Endothelial cell of umbilical vein (primary cell): ENCODE measurements at regions not wholly inside any gene's neighbourhood (a gene's known extent, or its start where the extent isn't known, plus 50 kb on each side); places are given as distances from the start of the nearest gene placed in this dataset.

ENCODE experiments used
- BruUV-seq: library from RNA; stranded (reverse); fragments of 400-500 nt; replicated peaks from 2 replicates; lab custom pipeline; 2021; lab: Mats Ljungman, UMichigan
- CTCF ChIA-PET: fragments of 300-600, 350-600 bp; sonication (Branson Sonifier 250); formaldehyde crosslinking; loops from one replicate; lab custom pipeline; 2021; ENCODE audit warnings: antibody characterized with exemption, inconsistent platforms; lab: Charles Lee
- POLR2A ChIA-PET: fragments of 300-600, 350-600 bp; sonication (Branson Sonifier 250); formaldehyde crosslinking; loops from one replicate; lab custom pipeline; 2021; ENCODE audit warnings: antibody characterized with exemption, inconsistent platforms; lab: Charles Lee
- DNase-seq: peaks from one replicate; pipeline ENCODE4 v3.0.0-alpha.2; 2011; ENCODE audit warnings: low read depth, low spot score
- FAIRE-seq: peaks from 2 replicates; lab custom pipeline; 2011; peaks lifted over from hg19 to GRCh38; lab: Jason Lieb, UNC
- H2AFZ ChIP-seq: 2 replicates; pipeline ENCODE4 v1.6.0; 2012; ENCODE audit warnings: low read depth, low read length, control low read depth, inconsistent platforms
- H3K27ac ChIP-seq: 2 replicates; pipeline ENCODE4 v1.5.1; 2011; ENCODE audit warnings: low read depth, mild to moderate bottlenecking, control low read depth, low read length, moderate library complexity; ENCODE audit not compliant: insufficient read depth
- H3K27me3 ChIP-seq, 2 experiments: 2 replicates each; pipeline versions ENCODE4 v1.6.0 to v1.6.1; 2011; ENCODE audit warnings: low read length in 2 of 2, mixed read lengths in 1 of 2; ENCODE audit not compliant: control insufficient read depth in 2 of 2, insufficient read depth in 2 of 2
- H3K36me3 ChIP-seq, 2 experiments: 2 replicates in 1 of 2; 3 replicates in 1 of 2; pipeline ENCODE4 v1.5.1; 2011; ENCODE audit warnings: low read length in 2 of 2, mild to moderate bottlenecking in 1 of 2, moderate library complexity in 1 of 2; ENCODE audit not compliant: control insufficient read depth in 2 of 2, insufficient read depth in 2 of 2; ENCODE audit errors: extremely low read depth in 1 of 2
- H3K4me1 ChIP-seq: 3 replicates; pipeline ENCODE4 v1.5.1; 2011; ENCODE audit warnings: mild to moderate bottlenecking, low read length; ENCODE audit not compliant: control insufficient read depth, insufficient read depth; ENCODE audit errors: extremely low read depth
- H3K4me2 ChIP-seq: 2 replicates; pipeline ENCODE4 v1.6.1; 2011; ENCODE audit warnings: low read length, control low read depth, mixed read lengths; ENCODE audit not compliant: insufficient read depth
- H3K4me3 ChIP-seq, 3 experiments: fragments of 200-600 bp in 1 of 3; sonication (generic), shearing (Covaris generic) in 1 of 3; replicated peaks in 1 of 3; 2 replicates each; pipeline ENCODE4 v1.5.1; 2011 to 2016; ENCODE audit warnings: control low read depth in 3 of 3, low read length in 3 of 3, mild to moderate bottlenecking in 2 of 3, inconsistent platforms in 1 of 3, low read depth in 1 of 3, moderate library complexity in 1 of 3; ENCODE audit not compliant: insufficient read depth in 1 of 3
- H3K79me2 ChIP-seq: 2 replicates; pipeline ENCODE4 v1.6.0; 2012; ENCODE audit warnings: low read length, inconsistent platforms; ENCODE audit not compliant: control insufficient read depth, insufficient read depth
- H3K9ac ChIP-seq: replicated peaks from 2 replicates; pipeline ENCODE3; 2011; ENCODE audit warnings: low read length, control low read depth; ENCODE audit not compliant: insufficient read depth; ENCODE audit errors: extremely low read depth
- H3K9me1 ChIP-seq: replicated peaks from 3 replicates; pipeline ENCODE4 v1.6.0; 2011; ENCODE audit warnings: mild to moderate bottlenecking, low read length; ENCODE audit not compliant: control insufficient read depth, insufficient read depth; ENCODE audit errors: extremely low read depth
- H3K9me3 ChIP-seq: replicated peaks from 2 replicates; pipeline ENCODE4 v1.5.1; 2012; ENCODE audit warnings: low read length, inconsistent platforms; ENCODE audit not compliant: control insufficient read depth, insufficient read depth
- H4K20me1 ChIP-seq: replicated peaks from 2 replicates; pipeline ENCODE3; 2011; ENCODE audit warnings: mild to moderate bottlenecking, low read length; ENCODE audit not compliant: control insufficient read depth, insufficient read depth; ENCODE audit errors: extremely low read depth
- EZH2 ChIP-seq: IDR thresholded peaks from 2 replicates; pipeline ENCODE4 v1.6.1; 2012; ENCODE audit warnings: borderline replicate concordance, low read depth, mild to moderate bottlenecking, moderate library complexity, low read length, inconsistent platforms; ENCODE audit not compliant: severe bottlenecking
- FOS ChIP-seq: IDR thresholded peaks from 2 replicates; pipeline ENCODE4 v1.6.1; 2011; ENCODE audit warnings: mild to moderate bottlenecking, low read length, moderate library complexity, borderline replicate concordance; ENCODE audit not compliant: insufficient read depth
- GATA2 ChIP-seq: IDR thresholded peaks from 2 replicates; pipeline ENCODE4 v1.7.0; 2011; ENCODE audit warnings: low read depth, mild to moderate bottlenecking, moderate library complexity, mixed read lengths, low read length; ENCODE audit not compliant: insufficient read length, insufficient read depth
- JUN ChIP-seq: IDR thresholded peaks from 2 replicates; pipeline ENCODE4 v1.6.1; 2011; ENCODE audit warnings: borderline replicate concordance, low read depth; ENCODE audit not compliant: insufficient read length, insufficient read depth
- MAX ChIP-seq: IDR thresholded peaks from 2 replicates; pipeline ENCODE4 v1.6.1; 2011; ENCODE audit not compliant: insufficient read depth, insufficient read length
- MYC ChIP-seq: IDR thresholded peaks from one replicate; pipeline ENCODE4 v1.6.1; 2011; ENCODE audit warnings: mild to moderate bottlenecking, low read depth, low read length
- POLR2A ChIP-seq: IDR thresholded peaks from 2 replicates; pipeline ENCODE4 v1.6.1; 2012; ENCODE audit warnings: low read depth, mild to moderate bottlenecking, control low read depth, low read length
- POLR2AphosphoS5 ChIP-seq: IDR thresholded peaks from 2 replicates; pipeline ENCODE4 v1.6.1; 2012; ENCODE audit warnings: low read depth, mild to moderate bottlenecking, control low read depth, low read length, moderate library complexity; ENCODE audit not compliant: insufficient read depth
- dilution Hi-C: fragments of 300-500 bp; cut with MboI; formaldehyde crosslinking; loops from one replicate; pipeline ENCODE4 v1.15.0; 2019; ENCODE audit warnings: low sequenced_read_pairs; ENCODE audit not compliant: extremely low pct_ligation_motif_present
- intact Hi-C: fragments of 100-400 bp; cut with micrococcal nuclease; formaldehyde crosslinking; loops from one replicate; pipeline ENCODE4 v1.10.0; 2022
- TF ChIP-seq, protein P1 (sequence below), 2 donors: IDR thresholded peaks; 1 replicate in 1 of 2; 2 replicates in 1 of 2; pipeline ENCODE4 v1.5.1; 2011; ENCODE audit warnings: low read length in 2 of 2, mild to moderate bottlenecking in 2 of 2, moderate library complexity in 2 of 2, control low read depth in 1 of 2, inconsistent platforms in 1 of 2, low read depth in 1 of 2; ENCODE audit not compliant: insufficient read depth in 1 of 2; ENCODE audit errors: extremely low read depth in 1 of 2

DNA sequence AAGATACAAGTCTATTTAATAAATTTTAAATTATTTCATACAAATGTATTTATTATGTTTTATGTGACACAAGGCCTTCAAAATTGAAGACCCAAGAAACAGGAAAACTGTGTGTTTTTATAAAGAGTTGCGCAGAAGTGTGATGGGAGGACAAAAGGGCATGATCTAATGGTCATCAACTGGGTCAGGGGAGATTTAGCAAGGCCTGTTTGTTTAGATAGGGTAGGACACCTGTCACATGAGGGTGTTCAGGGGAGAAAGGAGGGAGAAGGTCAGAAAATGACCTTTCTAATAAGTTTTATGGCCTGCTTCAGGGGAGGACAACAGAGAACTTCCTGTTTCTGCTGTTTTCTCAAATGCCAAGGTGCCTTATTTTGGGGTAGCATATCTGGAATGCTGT is 528.8 kb downstream of the STK39 start:
- H3K27ac ChIP-seq, result no peak overlapping the region
- no peaks in the 10 kb centered on the region for H4K20me1 ChIP-seq
- TF ChIP-seq, protein P1, sequence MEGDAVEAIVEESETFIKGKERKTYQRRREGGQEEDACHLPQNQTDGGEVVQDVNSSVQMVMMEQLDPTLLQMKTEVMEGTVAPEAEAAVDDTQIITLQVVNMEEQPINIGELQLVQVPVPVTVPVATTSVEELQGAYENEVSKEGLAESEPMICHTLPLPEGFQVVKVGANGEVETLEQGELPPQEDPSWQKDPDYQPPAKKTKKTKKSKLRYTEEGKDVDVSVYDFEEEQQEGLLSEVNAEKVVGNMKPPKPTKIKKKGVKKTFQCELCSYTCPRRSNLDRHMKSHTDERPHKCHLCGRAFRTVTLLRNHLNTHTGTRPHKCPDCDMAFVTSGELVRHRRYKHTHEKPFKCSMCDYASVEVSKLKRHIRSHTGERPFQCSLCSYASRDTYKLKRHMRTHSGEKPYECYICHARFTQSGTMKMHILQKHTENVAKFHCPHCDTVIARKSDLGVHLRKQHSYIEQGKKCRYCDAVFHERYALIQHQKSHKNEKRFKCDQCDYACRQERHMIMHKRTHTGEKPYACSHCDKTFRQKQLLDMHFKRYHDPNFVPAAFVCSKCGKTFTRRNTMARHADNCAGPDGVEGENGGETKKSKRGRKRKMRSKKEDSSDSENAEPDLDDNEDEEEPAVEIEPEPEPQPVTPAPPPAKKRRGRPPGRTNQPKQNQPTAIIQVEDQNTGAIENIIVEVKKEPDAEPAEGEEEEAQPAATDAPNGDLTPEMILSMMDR (IDR thresholded peaks at IDR 0.05; ENCODE audit: extremely low read depth in 1 of 2, insufficient read depth in 1 of 2, low read depth in 1 of 2, low read length in 2 of 2), result no peak
- TF ChIP-seq FOS (no peak), JUN (no peak), GATA2 (no peak), MAX (no peak), EZH2 (no peak), POLR2A (no peak), MYC (no peak), POLR2AphosphoS5 (no peak)
- no peaks in the 10 kb centered on the region for H3K9me3 ChIP-seq
- no peaks in the 10 kb centered on the region for H3K27me3 ChIP-seq
- no TSS peak for BruUV-seq
- no peaks in the 10 kb centered on the region for H3K79me2 ChIP-seq
- H3K4me1 ChIP-seq, result no peaks in the 10 kb centered on the region
- H3K4me2 ChIP-seq, result no peak overlapping the region
- CTCF ChIA-PET, result no interaction called here
- H3K4me3 ChIP-seq, result no peak overlapping the region
- H3K36me3 ChIP-seq, result no peaks in the 10 kb centered on the region
- no peak overlapping the region for H2AFZ ChIP-seq
- H3K9me1 ChIP-seq, result no peaks in the 10 kb centered on the region
- FAIRE-seq (no peak), DNase-seq (no peak)
- POLR2A ChIA-PET, result no interaction called here
- H3K9ac ChIP-seq, result no peak overlapping the region
- dilution Hi-C loops, result no loop called here
- intact Hi-C loops, result no loop called here
